ENCODE measurements at regions not wholly inside any gene's neighbourhood (a gene's known extent, or its start where the extent isn't known, plus 50 kb on each side); places are given as distances from the start of the nearest gene placed in this dataset.
A peak's percentile ranks its signal among the peaks of the same experiment; 100 is the strongest.

- Mint-ChIP-seq H3K4me1 (peaks cover 5% of the 10 kb centered on the region), H3K4me3 (no peak overlapping the region), H3K27ac (peak overlapping the region in 1 of 3 experiments; percentile 41), H3K27me3 (ENCODE audit: low read depth) (peaks cover 20% of the 10 kb centered on the region), H3K36me3 (ENCODE audit: low read depth) (no peaks in the 10 kb centered on the region), H3K9me3 (peaks cover 15% of the 10 kb centered on the region)
- TF ChIP-seq, protein P1, sequence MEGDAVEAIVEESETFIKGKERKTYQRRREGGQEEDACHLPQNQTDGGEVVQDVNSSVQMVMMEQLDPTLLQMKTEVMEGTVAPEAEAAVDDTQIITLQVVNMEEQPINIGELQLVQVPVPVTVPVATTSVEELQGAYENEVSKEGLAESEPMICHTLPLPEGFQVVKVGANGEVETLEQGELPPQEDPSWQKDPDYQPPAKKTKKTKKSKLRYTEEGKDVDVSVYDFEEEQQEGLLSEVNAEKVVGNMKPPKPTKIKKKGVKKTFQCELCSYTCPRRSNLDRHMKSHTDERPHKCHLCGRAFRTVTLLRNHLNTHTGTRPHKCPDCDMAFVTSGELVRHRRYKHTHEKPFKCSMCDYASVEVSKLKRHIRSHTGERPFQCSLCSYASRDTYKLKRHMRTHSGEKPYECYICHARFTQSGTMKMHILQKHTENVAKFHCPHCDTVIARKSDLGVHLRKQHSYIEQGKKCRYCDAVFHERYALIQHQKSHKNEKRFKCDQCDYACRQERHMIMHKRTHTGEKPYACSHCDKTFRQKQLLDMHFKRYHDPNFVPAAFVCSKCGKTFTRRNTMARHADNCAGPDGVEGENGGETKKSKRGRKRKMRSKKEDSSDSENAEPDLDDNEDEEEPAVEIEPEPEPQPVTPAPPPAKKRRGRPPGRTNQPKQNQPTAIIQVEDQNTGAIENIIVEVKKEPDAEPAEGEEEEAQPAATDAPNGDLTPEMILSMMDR (IDR thresholded peaks at IDR 0.05; ENCODE audit: unreplicated experiment in 3 of 3): no peak
These were observed 87.2 kb downstream of the SPRING1 start for GRCh38 chr12:116650585-116651087.

- H3K4me1 Mint-ChIP-seq: peaks cover 5% of the 10 kb centered on the region
- no peaks in the 10 kb centered on the region for H3K36me3 Mint-ChIP-seq (ENCODE audit: low read depth)
These were observed 87.8 kb downstream of the SPRING1 start for GRCh38 chr12:116650062-116650461.

DNA sequence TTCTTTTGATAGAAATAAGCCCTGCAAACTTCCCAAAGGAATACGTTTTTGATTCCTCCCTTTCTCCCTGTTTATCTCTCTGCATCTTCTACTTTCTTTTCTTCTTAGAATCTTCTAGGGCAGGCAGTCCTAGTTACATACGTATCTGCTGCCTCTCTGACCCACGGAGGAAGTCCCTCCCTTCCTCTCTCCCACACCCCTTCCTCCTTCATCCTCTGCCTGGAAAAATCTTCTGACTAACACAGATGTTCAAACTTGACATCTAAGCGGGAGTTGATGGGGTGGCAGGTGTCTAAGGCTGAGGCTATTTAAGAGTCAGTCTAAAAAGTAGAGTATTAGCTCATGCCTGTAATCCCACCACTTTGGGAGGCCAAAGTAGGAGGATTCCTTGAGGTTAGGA, 88.6 kb downstream of the MAP1LC3B2 start:
- TF ChIP-seq, protein P1 (IDR thresholded peaks at IDR 0.05; ENCODE audit: unreplicated experiment in 3 of 3): no peak
- Mint-ChIP-seq H3K36me3 (ENCODE audit: low read depth) (no peaks in the 10 kb centered on the region), H3K4me3 (no peak overlapping the region), H3K4me1 (no peaks in the 10 kb centered on the region), H3K27me3 (ENCODE audit: low read depth) (peaks cover 21% of the 10 kb centered on the region), H3K27ac (no peak overlapping the region), H3K9me3 (peaks cover 24% of the 10 kb centered on the region)

More at GRCh38 chr12:116650062-116650461, 87.8 kb downstream of the SPRING1 start:
- peaks cover 15% of the 10 kb centered on the region for H3K9me3 Mint-ChIP-seq
- H3K27ac Mint-ChIP-seq: peak overlapping the region in 1 of 3 experiments; percentile 28
- TF ChIP-seq, protein P1 (IDR thresholded peaks at IDR 0.05; ENCODE audit: unreplicated experiment in 3 of 3): no peak
- no peak overlapping the region for H3K4me3 Mint-ChIP-seq
- peaks cover 21% of the 10 kb centered on the region for H3K27me3 Mint-ChIP-seq (ENCODE audit: low read depth)

DNA sequence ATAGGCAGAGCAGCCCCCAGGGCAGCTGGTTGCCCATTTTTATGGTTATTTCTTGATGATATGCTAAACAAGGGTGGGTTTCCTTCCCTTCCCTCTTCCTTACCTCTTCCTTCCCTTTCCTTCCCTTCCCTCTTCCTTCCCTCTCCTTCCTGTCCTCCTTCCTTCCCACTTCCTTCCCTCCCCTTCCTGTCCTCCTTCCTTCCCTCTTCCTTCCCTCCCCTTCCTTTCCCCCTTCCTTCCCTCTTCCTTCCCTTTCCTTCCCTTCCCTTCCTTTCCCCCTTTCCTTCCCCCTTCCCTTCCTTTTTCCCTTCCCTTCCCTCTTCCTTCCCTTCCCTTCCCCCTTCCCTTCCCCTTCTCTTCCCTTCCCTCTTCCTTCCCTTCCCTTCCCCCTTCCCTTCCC, 87.7 kb downstream of the MAP1LC3B2 start:
- H3K27me3 Mint-ChIP-seq (ENCODE audit: low read depth): peaks cover 21% of the 10 kb centered on the region
- peaks cover 25% of the 10 kb centered on the region for H3K9me3 Mint-ChIP-seq
- H3K27ac Mint-ChIP-seq: no peak overlapping the region
- no peak overlapping the region for H3K4me3 Mint-ChIP-seq
- TF ChIP-seq, protein P1 (IDR thresholded peaks at IDR 0.05; ENCODE audit: unreplicated experiment in 3 of 3): no peak
- no peaks in the 10 kb centered on the region for H3K4me1 Mint-ChIP-seq
- H3K36me3 Mint-ChIP-seq (ENCODE audit: low read depth): no peaks in the 10 kb centered on the region

- Mint-ChIP-seq H3K4me3 (no peak overlapping the region), H3K27ac (no peak overlapping the region), H3K36me3 (ENCODE audit: low read depth) (no peaks in the 10 kb centered on the region), H3K4me1 (no peaks in the 10 kb centered on the region), H3K9me3 (peaks cover 14% of the 10 kb centered on the region), H3K27me3 (ENCODE audit: low read depth) (peaks cover 21% of the 10 kb centered on the region)
- TF ChIP-seq, protein P1 (IDR thresholded peaks at IDR 0.05; ENCODE audit: unreplicated experiment in 3 of 3): no peak
These were observed 85.6 kb downstream of the MAP1LC3B2 start for GRCh38 chr12:116644806-116645205.

- TF ChIP-seq, protein P1 (IDR thresholded peaks at IDR 0.05; ENCODE audit: unreplicated experiment in 3 of 3): no peak
- peaks cover 10% of the 10 kb centered on the region for H3K9me3 Mint-ChIP-seq
- no peaks in the 10 kb centered on the region for H3K36me3 Mint-ChIP-seq (ENCODE audit: low read depth)
- H3K27me3 Mint-ChIP-seq (ENCODE audit: low read depth): peaks cover 7% of the 10 kb centered on the region
- H3K4me1 Mint-ChIP-seq: no peaks in the 10 kb centered on the region
- H3K27ac Mint-ChIP-seq: no peak overlapping the region
- H3K4me3 Mint-ChIP-seq: no peak overlapping the region
These were observed 83.5 kb downstream of the MAP1LC3B2 start for GRCh38 chr12:116642683-116643082.
